GM21528 (cell line): ENCODE measurements at regions not wholly inside any gene's neighbourhood (a gene's known extent, or its start where the extent isn't known, plus 50 kb on each side); places are given as distances from the start of the nearest gene placed in this dataset.

Source experiments
- ATAC-seq: cut with Tn5 transposase; IDR thresholded peaks from one replicate; pipeline ENCODE4 v1.9.1; 2021; ENCODE audit warnings: mild to moderate bottlenecking, moderate library complexity; ENCODE audit not compliant: unreplicated experiment, low FRiP score

DNA sequence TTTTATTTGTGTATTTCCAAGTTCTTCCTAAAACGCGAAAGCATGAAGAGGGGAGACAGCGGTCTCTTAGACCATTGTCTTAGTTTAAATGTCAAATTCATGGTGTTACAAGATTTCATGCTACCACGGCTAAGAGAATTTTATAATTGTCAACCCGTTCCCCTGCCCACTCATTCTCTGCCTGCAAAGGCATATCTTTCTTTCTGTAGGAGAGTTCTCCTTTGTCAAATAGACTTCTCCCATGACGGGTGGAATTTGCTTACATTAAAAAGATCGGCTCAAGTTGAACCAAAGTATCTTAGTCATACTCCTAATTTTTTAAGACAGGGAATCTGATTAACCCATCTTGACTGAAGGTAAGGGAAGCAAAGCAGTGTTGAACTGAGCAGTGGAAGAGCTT, 539.2 kb downstream of the REEP3 start:
- ATAC-seq: no peak

DNA sequence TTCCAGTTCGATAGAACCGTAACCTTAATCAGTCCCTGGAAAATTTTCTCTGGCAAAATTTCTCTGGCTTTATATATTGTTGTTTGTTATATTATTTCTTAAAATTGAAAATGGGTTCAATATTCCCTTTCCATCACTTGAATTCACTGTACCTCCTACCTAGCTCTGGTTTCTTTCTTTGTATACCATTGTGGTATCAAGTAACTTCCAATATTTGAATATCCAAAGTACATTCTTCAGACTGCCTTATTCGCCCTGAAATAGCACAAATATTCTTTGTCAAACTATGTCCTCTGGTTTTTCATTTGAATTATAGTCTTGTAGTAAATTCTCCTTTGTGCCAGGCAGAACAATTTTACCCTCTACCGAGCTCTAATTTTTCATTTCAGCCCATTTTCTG, 541.6 kb downstream of the REEP3 start:
- ATAC-seq: no peak

GRCh38 chr10:64067009-64067606, 545.9 kb downstream of the REEP3 start:
- no peak for ATAC-seq

- no peak for ATAC-seq
These were observed 546.7 kb downstream of the REEP3 start for GRCh38 chr10:64067859-64068258.

- no peak for ATAC-seq
These were observed 549.0 kb downstream of the REEP3 start for GRCh38 chr10:64070241-64070640.

- ATAC-seq: no peak
These were observed 550.0 kb downstream of the REEP3 start for GRCh38 chr10:64071218-64071617.

GRCh38 chr10:64075604-64076003, 554.4 kb downstream of the REEP3 start:
- ATAC-seq: no peak

GRCh38 chr10:64076322-64076940, 555.2 kb downstream of the REEP3 start:
- no peak for ATAC-seq

DNA sequence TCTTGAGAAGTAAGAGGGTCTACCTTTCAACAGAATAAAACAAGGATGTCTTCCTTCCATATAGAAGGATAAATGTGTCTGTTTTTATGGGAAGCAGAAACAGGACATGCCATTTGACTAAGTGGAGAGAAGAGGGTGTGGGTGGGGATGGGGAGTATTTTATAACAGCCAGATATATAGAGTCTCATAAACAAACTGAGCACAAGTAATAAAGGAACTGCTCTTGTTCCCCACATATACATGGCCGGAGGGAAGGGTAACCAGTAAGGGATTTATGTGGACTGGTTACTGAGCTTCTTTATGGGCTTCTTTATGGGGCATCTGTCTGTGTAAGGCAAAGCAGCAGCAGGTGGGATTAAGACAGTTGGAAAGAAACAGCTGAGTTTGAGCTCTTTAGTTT, 558.1 kb downstream of the REEP3 start:
- no peak for ATAC-seq

- no peak for ATAC-seq
These were observed 558.9 kb downstream of the REEP3 start for GRCh38 chr10:64080071-64080470.

- no peak for ATAC-seq
These were observed 560.8 kb downstream of the REEP3 start for GRCh38 chr10:64081947-64082482.

- ATAC-seq: no peak
These were observed 565.0 kb downstream of the REEP3 start for GRCh38 chr10:64086083-64086767.

GRCh38 chr10:64089648-64090047, 568.4 kb downstream of the REEP3 start:
- ATAC-seq: no peak

DNA sequence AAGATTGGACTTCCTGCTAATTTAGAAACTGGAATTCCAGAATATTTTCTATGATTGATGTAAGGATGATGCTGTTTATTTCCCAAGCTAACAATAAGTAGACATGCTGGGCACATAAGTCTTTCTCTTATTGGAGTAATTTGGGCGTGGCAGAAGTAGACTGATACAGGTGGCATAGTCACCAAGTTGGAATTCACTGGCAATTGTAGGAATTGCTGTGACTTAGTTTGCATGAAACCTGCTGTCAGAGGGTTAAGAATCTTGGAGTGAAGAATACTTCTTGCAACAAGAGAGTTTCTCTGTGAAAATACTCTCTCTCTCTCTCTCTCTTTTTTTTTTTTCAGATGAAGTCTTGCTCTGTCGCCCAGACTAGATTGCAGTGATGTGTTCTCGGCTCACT, 569.7 kb downstream of the REEP3 start:
- no peak for ATAC-seq

DNA sequence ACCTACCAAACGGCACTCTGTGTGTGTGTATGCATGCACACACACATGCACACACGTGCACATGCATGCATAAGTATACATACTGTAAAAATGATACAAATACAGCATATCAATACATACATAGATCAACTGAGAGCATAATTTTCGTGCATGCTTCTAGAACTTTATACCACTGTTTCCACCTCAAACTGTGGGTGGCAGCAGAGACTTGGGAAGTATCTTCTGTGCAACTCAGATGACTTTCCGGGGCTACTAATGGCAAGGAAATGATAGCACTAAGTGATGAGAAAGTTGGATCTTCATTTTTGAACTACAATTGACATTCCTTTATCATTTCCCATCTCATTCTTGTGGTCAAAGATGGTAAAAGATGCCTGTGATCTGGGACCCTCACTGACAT, 570.7 kb downstream of the REEP3 start:
- no peak for ATAC-seq

- ATAC-seq: no peak
These were observed 572.1 kb downstream of the REEP3 start for GRCh38 chr10:64093304-64093703.

DNA sequence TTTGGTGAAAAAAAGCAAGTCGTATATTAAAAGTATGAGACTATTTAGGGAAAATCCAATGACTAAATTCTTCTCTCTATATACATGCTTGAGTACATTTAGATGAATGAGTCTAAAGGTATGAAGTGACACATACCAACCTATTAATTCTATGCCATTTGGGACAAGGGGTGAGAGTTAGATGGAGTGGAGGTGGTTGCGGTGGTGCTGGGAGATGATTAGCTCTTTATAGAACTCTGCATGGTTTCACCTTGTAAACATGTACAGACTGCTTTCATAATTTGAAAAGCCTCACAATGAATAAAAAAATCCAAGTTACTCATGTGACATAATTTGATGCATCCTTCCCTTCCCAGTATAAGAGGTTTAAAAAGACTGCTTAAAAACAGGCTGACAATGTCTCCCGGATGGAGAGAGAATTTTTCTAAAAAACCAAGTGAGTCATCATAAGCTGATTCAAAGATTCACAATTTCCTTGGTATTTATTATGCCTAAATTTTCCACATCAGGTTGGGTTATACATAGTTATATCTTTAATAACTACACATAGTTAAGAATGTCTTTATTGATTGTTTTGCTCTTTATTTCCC, 572.8 kb downstream of the REEP3 start:
- no peak for ATAC-seq

GRCh38 chr10:64096941-64097340, 575.7 kb downstream of the REEP3 start:
- ATAC-seq: no peak

GRCh38 chr10:64097391-64098122, 576.4 kb downstream of the REEP3 start:
- ATAC-seq: no peak

DNA sequence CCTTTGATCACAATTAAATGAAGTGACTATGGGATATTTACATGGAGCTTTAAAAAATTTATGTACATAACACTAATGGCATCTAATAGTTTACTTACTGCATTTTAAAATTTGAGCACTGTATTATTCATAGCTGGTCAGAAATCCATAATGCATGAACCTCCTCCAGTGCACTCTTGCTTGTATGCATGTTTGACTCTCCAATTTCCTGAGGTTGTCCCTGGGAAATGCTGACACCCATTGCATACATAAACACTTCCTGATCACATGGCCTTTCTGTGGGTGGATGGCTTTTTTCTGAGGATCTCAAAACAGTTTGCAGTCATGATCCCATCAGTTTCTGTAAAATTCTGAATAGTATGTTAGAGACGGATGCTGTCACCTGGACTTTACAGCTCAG, 577.8 kb downstream of the REEP3 start:
- no peak for ATAC-seq
